GM18502 (cell line): ENCODE measurements at regions not wholly inside any gene's neighbourhood (a gene's known extent, or its start where the extent isn't known, plus 50 kb on each side); places are given as distances from the start of the nearest gene placed in this dataset.
"Not testable (repeated sequence)": the region's sequence is repeated elsewhere in the genome, so short reads cannot be mapped to it uniquely, and the experiment has no call there.

Experiments
- ATAC-seq: cut with Tn5 transposase; IDR thresholded peaks from one replicate; pipeline ENCODE4 v1.9.1; 2021; ENCODE audit warnings: mild to moderate bottlenecking; ENCODE audit not compliant: unreplicated experiment, poor library complexity

DNA sequence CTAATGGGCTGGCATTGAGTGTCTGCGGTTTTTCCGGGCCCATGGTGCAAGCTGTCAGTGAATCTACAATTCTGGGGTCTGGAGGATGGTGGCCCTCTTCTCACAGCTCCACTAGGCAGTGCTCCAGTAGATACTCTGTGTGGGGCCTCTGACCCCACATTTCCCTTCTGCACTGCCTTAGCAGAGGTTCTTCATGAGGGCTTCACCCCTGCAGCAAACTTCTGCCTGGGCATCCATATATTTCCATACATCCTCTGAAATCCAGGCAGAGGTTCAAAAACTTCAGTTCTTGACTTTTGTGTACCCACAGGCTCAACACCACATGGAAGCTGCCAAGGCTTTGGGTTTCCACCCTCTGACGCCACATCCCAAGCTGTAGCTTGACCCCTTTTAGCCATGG is 846.2 kb downstream of the RNF144A start:
- not testable (repeated sequence) for ATAC-seq

DNA sequence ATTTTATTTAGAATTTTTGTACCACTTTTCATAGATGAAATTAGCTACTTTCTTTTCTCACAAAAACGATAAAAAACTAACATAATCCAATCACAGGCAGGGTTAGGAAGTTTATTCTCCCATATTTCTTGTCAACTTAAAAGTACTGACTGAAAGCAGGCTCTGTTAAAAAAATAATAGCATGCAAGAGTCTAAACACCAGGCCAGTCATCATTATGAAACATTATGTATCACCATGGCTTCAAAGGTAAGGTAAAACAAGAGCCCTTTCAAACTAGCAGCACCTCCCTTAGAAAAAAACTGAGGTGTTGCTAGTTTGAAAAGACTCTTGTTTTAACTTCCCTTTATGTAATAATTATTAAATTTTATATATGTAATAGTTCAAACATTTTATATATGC is 848.0 kb downstream of the RNF144A start:
- no peak for ATAC-seq

GRCh38 chr2:7766088-7766722 is 849.0 kb downstream of the RNF144A start:
- no peak for ATAC-seq

DNA sequence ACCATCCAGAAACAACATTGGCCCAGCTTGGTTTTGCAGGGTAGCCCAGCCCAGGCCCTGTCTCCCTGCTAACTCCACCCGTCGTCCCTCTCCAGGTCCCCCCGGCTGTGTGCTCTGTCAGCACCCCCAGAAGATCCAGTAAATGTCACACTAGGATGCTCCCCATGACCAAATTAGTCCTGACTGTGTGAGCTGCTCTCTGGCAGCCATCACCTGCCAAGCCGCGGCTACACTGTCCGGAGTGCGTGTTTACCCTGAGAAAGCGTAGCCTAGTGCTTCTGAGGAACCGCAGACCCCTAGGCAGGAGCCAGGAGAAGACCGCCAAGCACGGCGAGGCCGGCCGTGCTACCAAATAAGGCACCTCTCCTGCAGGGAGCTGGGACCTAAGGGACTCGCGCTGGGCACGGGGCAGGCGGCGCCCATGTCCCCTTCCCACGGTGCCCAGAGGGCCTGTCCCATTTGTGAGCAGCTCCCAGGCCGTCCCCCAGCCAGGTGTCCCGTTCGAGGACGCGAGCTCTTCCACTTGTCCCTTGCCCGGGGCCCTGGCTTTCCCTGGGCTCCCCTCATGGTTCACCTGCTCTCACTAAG is 849.9 kb downstream of the RNF144A start:
- ATAC-seq, result no peak

- ATAC-seq, result no peak
These were observed 850.7 kb downstream of the RNF144A start for GRCh38 chr2:7767902-7768301.

DNA sequence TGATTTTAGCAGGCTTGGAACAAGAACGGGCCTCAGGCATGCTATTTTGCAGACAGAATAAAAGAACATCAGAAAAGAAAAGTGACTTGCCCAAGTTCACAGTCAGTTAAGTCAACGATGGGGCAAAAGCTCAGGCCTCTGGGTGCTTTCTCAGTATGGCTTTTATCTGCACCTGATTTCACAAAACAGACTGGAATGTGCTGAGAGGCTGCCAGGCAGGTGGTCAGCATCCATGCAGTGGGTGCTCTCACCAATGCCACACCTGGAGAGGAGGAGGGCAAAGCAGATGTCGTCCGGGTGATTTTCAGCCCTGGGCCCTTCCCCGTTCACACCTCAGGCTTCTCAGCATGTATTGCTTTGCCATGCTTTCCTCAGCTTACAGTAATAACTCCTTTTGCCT is 854.6 kb downstream of the RNF144A start:
- no peak for ATAC-seq

- peak; percentile 84 for ATAC-seq
These were observed 856.4 kb downstream of the RNF144A start for GRCh38 chr2:7773362-7774360.

GRCh38 chr2:7774481-7774880 is 857.3 kb downstream of the RNF144A start:
- ATAC-seq, result no peak

DNA sequence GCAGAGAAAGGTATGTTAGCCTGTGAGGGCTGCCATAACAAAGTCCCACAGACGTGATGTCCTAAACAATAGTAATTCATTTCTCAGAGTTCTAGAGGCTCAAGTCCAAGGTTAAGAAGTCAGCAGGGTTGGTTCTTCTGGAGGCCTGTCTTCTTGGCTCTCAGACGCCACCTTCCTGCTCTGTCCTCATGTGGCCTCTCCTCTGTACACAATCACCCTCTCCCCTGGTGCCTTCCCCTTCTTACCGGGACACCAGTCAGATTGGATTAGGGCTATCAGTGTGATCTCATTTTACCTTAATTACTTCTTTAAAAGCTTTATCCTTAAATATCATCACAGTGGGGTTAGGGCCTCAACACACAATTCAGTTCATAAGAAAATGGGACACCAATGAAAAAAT is 860.5 kb downstream of the RNF144A start:
- no peak for ATAC-seq

- no peak for ATAC-seq
These were observed 863.1 kb downstream of the RNF144A start for GRCh38 chr2:7780321-7780720.

- ATAC-seq, result no peak
These were observed 868.5 kb downstream of the RNF144A start for GRCh38 chr2:7785700-7786099.

DNA sequence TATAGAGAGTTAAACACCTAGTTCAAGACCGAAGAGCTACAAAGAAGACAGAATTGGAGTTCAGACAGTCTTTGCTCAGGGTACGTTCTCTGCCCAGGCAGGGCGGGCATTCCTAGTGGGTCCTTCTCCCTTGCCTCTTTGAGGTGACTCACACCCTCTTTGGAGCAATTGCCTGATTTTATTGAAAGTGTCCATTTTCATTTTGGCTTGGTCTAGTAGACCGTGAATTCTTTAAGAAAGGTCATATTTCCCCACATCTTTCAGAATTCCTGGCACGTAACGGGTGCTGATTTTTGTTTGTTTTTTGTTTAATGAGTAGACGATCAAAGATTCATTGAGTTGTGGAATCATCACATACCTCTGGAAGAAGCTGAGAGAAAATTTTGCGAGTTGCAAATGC is 871.5 kb downstream of the RNF144A start:
- no peak for ATAC-seq

DNA sequence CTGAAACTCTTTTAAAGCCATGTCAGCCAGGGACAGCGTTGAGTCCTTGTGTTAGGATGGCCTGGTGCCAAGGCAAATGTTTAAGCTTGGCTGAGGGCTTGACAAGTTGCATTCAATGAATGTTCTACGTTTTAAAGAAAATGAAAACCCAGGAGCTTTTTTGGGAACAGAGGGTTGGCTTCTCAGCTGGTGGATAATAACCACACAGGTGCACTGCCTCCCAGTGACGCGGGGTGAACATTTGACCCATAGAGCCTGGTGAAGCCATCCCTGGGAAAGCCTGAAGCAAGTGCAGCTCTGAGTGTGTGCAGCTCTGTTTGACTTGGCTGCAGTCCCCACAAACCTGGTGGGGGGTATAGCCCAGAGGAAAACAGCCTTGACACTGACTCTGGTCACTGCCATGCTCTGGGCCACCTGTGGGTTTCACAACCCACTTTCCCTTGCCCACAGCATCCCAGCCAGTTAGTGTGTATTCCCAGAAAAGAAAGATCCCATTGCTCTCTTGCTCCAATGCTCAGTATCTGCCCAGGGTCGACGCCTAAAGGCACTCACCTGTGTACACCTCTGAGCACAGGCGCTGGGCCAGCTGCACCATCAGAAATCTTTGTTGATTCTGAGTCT is 874.9 kb downstream of the RNF144A start:
- no peak for ATAC-seq

DNA sequence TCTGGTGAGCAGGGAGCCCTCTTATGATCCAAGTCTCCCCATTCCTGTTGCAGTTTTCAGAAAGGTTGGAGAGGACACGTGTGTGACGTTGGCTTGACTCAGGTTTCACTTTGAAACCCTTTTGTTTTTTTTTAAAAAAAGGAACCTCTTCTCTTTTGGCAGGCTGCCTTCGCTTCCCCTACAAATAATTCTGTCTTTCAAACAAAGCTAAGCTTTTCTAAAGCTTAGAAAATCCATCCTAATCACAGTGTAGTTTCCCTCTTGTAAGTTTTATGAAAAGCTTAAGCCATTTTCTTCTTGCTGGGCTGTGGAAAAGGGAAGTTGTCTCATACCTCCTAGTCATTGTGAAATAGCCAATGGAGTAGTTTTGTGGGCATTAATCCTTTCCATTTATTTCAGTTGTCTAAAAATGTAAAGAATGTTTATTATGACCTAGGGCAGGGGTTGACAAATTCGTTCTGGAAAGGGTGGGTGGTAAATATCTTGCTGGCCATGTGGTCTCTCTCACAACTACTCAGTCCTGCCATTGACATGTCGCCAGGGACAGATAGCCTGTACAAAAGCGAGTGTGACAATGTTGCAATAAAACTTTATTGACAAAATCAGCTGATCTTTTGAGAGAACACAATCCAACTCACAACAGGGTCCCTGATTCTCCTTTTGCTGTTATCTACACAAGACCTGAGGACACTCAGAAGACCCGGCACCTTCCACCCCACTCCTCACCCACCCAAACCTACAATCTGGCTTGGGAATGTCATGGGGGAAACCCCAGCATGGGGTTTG is 878.8 kb downstream of the RNF144A start:
- no peak for ATAC-seq

- ATAC-seq, result no peak
These were observed 881.8 kb upstream of the ID2 start for GRCh38 chr2:7800031-7800430.

GRCh38 chr2:7801212-7801611 is 880.6 kb upstream of the ID2 start:
- no peak for ATAC-seq

- no peak for ATAC-seq
These were observed 878.3 kb upstream of the ID2 start for GRCh38 chr2:7803515-7803914.

GRCh38 chr2:7809640-7810039 is 872.2 kb upstream of the ID2 start:
- ATAC-seq, result no peak

DNA sequence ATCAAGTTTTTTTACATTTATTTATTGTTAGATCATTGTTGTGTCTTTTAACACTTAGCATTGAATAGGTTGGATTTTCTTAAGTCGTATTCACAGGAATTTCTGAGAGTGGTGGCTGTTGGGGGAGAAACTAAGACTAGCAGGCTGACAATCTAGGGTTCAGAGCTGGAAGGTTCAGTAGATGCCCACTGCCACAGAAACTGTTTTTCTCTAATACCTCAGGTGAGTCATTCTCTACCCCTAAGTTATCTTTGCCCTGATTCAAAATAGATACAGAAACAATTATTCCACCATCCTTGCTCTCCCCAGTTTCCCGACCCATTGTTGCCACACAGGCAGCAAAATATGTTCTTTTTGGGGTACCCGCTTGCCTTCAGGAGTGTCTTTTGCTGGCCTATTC is 870.8 kb upstream of the ID2 start:
- no peak for ATAC-seq
